ENCODE measurements at regions not wholly inside any gene's neighbourhood (a gene's known extent, or its start where the extent isn't known, plus 50 kb on each side); places are given as distances from the start of the nearest gene placed in this dataset.

DNA sequence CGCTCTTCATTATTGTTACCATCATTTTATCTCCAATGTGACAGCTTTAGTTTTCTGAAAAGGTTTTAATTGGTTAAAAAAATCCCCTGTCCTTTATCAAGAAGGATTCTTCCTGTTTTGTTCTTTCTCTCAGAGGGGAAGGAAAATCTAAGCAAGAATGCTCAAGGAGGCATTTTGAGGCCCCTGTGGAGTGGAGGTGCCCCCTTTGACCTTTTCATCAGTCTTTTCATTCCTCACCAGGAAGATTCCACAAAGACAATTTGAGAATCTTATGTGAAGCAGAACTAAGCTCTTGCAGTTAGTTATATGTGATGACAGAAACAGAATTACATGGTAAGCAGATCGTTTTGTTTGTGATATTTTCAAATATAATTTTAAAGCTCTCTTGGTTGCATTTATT, 489.6 kb downstream of the MAN2A1 start:
- Histone ChIP-seq H3K27ac (ENCODE audit: low read depth, low read length, poor library complexity, severe bottlenecking) (no peak overlapping the region), H3K4me1 (ENCODE audit: insufficient read depth, low read length, poor library complexity, severe bottlenecking) (no peaks in the 10 kb centered on the region)
- no TSS peak for BruUV-seq (replicated peaks)

DNA sequence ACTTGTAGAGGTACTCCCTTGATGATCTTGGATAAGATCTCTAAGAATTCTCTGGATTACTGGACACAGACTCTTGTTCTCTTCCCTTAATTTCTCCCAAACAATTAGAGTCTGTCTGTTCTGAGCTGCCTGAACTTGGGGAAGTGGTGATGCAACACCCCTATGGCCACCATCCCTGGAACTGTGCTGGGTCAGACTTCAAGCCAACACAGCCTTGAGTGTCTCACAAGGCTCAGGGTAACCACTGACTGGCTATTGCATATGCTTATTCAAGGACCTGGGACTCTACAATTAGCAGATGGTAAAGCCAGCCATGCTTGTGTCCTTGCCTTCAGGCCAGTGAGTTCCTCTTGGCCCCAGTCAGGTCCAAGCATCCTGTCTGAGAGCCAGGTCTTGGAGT, 504.5 kb downstream of the MAN2A1 start:
- Histone ChIP-seq H3K27ac (ENCODE audit: low read depth, low read length, poor library complexity, severe bottlenecking) (no peak overlapping the region), H3K79me2 (ENCODE audit: insufficient read depth, low read depth, low read length) (no peaks in the 10 kb centered on the region), H3K4me1 (ENCODE audit: insufficient read depth, low read length, poor library complexity, severe bottlenecking) (no peaks in the 10 kb centered on the region), H3K4me3 (ENCODE audit: low read depth, low read length, poor library complexity, severe bottlenecking) (no peak overlapping the region), H3K9me3 (ENCODE audit: low read length) (no peaks in the 10 kb centered on the region), H2AFZ (ENCODE audit: low read length) (no peak overlapping the region), H3K4me2 (ENCODE audit: low read length) (no peak overlapping the region), H4K20me1 (ENCODE audit: insufficient read depth, low read length) (no peaks in the 10 kb centered on the region), H3K9me2 (ENCODE audit: insufficient read depth, low read length) (no peaks in the 10 kb centered on the region), H3K36me3 (ENCODE audit: insufficient read depth, low read length) (no peaks in the 10 kb centered on the region)
- ChIA-PET POLR2A (no interaction called here), CTCF (ENCODE audit: unreplicated experiment) (no interaction called here)
- BruUV-seq (replicated peaks), result no TSS peak
- DNase-seq (ENCODE audit: low spot score), result no peak
- TF ChIP-seq, protein P1, sequence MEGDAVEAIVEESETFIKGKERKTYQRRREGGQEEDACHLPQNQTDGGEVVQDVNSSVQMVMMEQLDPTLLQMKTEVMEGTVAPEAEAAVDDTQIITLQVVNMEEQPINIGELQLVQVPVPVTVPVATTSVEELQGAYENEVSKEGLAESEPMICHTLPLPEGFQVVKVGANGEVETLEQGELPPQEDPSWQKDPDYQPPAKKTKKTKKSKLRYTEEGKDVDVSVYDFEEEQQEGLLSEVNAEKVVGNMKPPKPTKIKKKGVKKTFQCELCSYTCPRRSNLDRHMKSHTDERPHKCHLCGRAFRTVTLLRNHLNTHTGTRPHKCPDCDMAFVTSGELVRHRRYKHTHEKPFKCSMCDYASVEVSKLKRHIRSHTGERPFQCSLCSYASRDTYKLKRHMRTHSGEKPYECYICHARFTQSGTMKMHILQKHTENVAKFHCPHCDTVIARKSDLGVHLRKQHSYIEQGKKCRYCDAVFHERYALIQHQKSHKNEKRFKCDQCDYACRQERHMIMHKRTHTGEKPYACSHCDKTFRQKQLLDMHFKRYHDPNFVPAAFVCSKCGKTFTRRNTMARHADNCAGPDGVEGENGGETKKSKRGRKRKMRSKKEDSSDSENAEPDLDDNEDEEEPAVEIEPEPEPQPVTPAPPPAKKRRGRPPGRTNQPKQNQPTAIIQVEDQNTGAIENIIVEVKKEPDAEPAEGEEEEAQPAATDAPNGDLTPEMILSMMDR (conservative IDR thresholded peaks at IDR 0.05; ENCODE audit: low read length), result no peak
- no peak for TF ChIP-seq EZH2phosphoT487 (IDR thresholded peaks at IDR 0.05; ENCODE audit: borderline replicate concordance, low read depth, low read length)
- intact Hi-C loops (cut with micrococcal nuclease; ENCODE audit: unreplicated experiment), result no loop called here

More for the DNA sequence above, 489.6 kb downstream of the MAN2A1 start:
- Histone ChIP-seq H3K79me2 (ENCODE audit: insufficient read depth, low read depth, low read length) (no peaks in the 10 kb centered on the region), H3K4me3 (ENCODE audit: low read depth, low read length, poor library complexity, severe bottlenecking) (no peak overlapping the region), H3K4me2 (ENCODE audit: low read length) (no peak overlapping the region), H3K36me3 (ENCODE audit: insufficient read depth, low read length) (no peaks in the 10 kb centered on the region), H2AFZ (ENCODE audit: low read length) (no peak overlapping the region), H3K9me3 (ENCODE audit: low read length) (no peaks in the 10 kb centered on the region), H3K9me2 (ENCODE audit: insufficient read depth, low read length) (no peaks in the 10 kb centered on the region), H4K20me1 (ENCODE audit: insufficient read depth, low read length) (no peaks in the 10 kb centered on the region)
- DNase-seq (ENCODE audit: low spot score), result no peak
- POLR2A ChIA-PET, result interaction anchor here (0.6 kb wide), 1 partner anchor 9 kb away, joined by 4 read pairs; no protein-coding TSS in a partner anchor
- intact Hi-C loops (cut with micrococcal nuclease; ENCODE audit: unreplicated experiment), result no loop called here
- no peak for TF ChIP-seq EZH2phosphoT487 (IDR thresholded peaks at IDR 0.05; ENCODE audit: borderline replicate concordance, low read depth, low read length)
- TF ChIP-seq, protein P1 (conservative IDR thresholded peaks at IDR 0.05; ENCODE audit: low read length), result no peak
- CTCF ChIA-PET (ENCODE audit: unreplicated experiment), result no interaction called here

DNA sequence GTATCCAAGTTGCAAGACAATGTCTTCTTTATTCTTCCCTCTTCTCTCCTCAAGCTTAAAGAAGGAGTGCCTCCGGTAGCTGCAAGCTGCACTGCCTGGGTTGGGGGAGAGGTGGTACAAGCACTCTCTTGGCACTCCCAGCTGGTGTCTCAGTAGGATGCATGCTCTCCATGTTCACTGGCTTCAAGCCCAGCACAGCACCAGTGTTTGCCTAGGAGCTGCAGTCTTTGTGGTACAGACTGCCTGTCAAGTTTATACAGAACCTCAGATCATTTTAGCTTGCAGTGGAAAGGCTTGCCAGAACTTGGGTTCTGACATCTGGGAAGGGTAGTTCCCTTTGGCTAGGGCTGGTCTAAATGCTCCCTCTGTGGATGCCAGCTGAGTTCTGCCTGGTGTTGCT, 505.6 kb downstream of the MAN2A1 start:
- BruUV-seq (replicated peaks), result no TSS peak
- Histone ChIP-seq H3K4me1 (ENCODE audit: insufficient read depth, low read length, poor library complexity, severe bottlenecking) (no peaks in the 10 kb centered on the region), H3K4me2 (ENCODE audit: low read length) (no peak overlapping the region), H3K79me2 (ENCODE audit: insufficient read depth, low read depth, low read length) (no peaks in the 10 kb centered on the region), H4K20me1 (ENCODE audit: insufficient read depth, low read length) (no peaks in the 10 kb centered on the region), H3K4me3 (ENCODE audit: low read depth, low read length, poor library complexity, severe bottlenecking) (no peak overlapping the region), H2AFZ (ENCODE audit: low read length) (no peak overlapping the region), H3K36me3 (ENCODE audit: insufficient read depth, low read length) (no peaks in the 10 kb centered on the region), H3K9me2 (ENCODE audit: insufficient read depth, low read length) (no peaks in the 10 kb centered on the region), H3K27ac (ENCODE audit: low read depth, low read length, poor library complexity, severe bottlenecking) (no peak overlapping the region), H3K9me3 (ENCODE audit: low read length) (no peaks in the 10 kb centered on the region)
- ChIA-PET CTCF (ENCODE audit: unreplicated experiment) (no interaction called here), POLR2A (interaction anchor here (0.9 kb wide), 1 partner anchor 68 kb away, joined by 4 read pairs; no protein-coding TSS in a partner anchor)
- no peak for DNase-seq (ENCODE audit: low spot score)
- intact Hi-C loops (cut with micrococcal nuclease; ENCODE audit: unreplicated experiment), result no loop called here
- TF ChIP-seq, protein P1 (conservative IDR thresholded peaks at IDR 0.05; ENCODE audit: low read length), result no peak
- TF ChIP-seq EZH2phosphoT487 (IDR thresholded peaks at IDR 0.05; ENCODE audit: borderline replicate concordance, low read depth, low read length), result no peak
